Thyroid gland (tissue), 4 donors: ENCODE measurements at regions not wholly inside any gene's neighbourhood (a gene's known extent, or its start where the extent isn't known, plus 50 kb on each side); places are given as distances from the start of the nearest gene placed in this dataset.

Experiments used
- DNase-seq, 2 donors: peaks; one replicate each; pipeline ENCODE4 v3.0.0-alpha.2; 2019
- H3K27ac ChIP-seq, 3 donors: fragments of 200-600 bp; sonication (generic); 1 replicate in 2 of 3; 2 replicates in 1 of 3; pipeline ENCODE4 v1.5.1; 2016 to 2019; ENCODE audit warnings: mild to moderate bottlenecking in 1 of 3, moderate library complexity in 1 of 3
- H3K27me3 ChIP-seq: fragments of 200-600 bp; sonication (generic); one replicate; pipeline ENCODE4 v1.5.1; 2019
- H3K36me3 ChIP-seq, 2 donors: fragments of 200-600 bp; sonication (generic); one replicate each; pipeline ENCODE4 v1.5.1; 2016 to 2019
- H3K4me1 ChIP-seq, 2 donors: fragments of 200-600 bp; sonication (generic); one replicate each; pipeline ENCODE4 v1.5.1; 2017 to 2019
- H3K4me3 ChIP-seq, 3 donors: fragments of 200-600 bp; sonication (generic); replicated peaks in 1 of 3; 1 replicate in 2 of 3; 2 replicates in 1 of 3; pipeline ENCODE4 v1.5.1; 2016; ENCODE audit warnings: mild to moderate bottlenecking in 1 of 3
- H3K9me3 ChIP-seq: fragments of 200-600 bp; sonication (generic); one replicate; pipeline ENCODE4 v1.5.1; 2017
- CTCF ChIP-seq, 6 experiments: fragments of 200-600 bp in 3 of 6; fragments of 450-650 bp in 3 of 6; sonication (generic) in 3 of 6; IDR thresholded peaks; one replicate each; pipeline ENCODE4 v1.5.1; 2016 to 2019; ENCODE audit warnings: antibody characterized with exemption in 6 of 6, mild to moderate bottlenecking in 2 of 6, inconsistent platforms in 1 of 6, moderate library complexity in 1 of 6
- POLR2A ChIP-seq, 2 donors: fragments of 450-650 bp; IDR thresholded peaks; one replicate each; pipeline ENCODE4 v1.6.1; 2017; ENCODE audit warnings: antibody characterized with exemption in 2 of 2, mild to moderate bottlenecking in 2 of 2, moderate library complexity in 1 of 2
- WGBS, 2 donors: methylation state at CpG; one replicate each; pipeline ENCODE4 v1.1.5; 2017; 5-methylcytosine and 5-hydroxymethylcytosine counted together
- intact Hi-C: fragments of 100-400 bp; cut with DNase I; formaldehyde crosslinking; loops from one replicate; pipeline ENCODE4 v1.15.1; 2023

- Histone ChIP-seq H3K27me3 (no peaks in the 10 kb centered on the region), H3K4me1 (no peaks in the 10 kb centered on the region), H3K36me3 (no peaks in the 10 kb centered on the region), H3K4me3 (no peak overlapping the region), H3K27ac (no peak overlapping the region), H3K9me3 (no peaks in the 10 kb centered on the region)
- intact Hi-C loops = no loop called here
- no peak for DNase-seq
- TF ChIP-seq POLR2A (IDR thresholded peaks at IDR 0.05) (no peak), CTCF (IDR thresholded peaks at IDR 0.05) (no peak)
These were observed 994.0 kb downstream of the ARAP2 start for GRCh38 chr4:35250331-35250730.

GRCh38 chr4:35250761-35251160 lies 993.6 kb downstream of the ARAP2 start:
- Histone ChIP-seq H3K27ac (no peak overlapping the region), H3K36me3 (no peaks in the 10 kb centered on the region), H3K4me1 (no peaks in the 10 kb centered on the region), H3K4me3 (no peak overlapping the region), H3K9me3 (no peaks in the 10 kb centered on the region), H3K27me3 (no peaks in the 10 kb centered on the region)
- 22 to 38% methylated on average over 1 of the region's 1 CpG for WGBS, 2 donors
- no peak for TF ChIP-seq POLR2A (IDR thresholded peaks at IDR 0.05)
- TF ChIP-seq CTCF (IDR thresholded peaks at IDR 0.05) = no peak
- no peak for DNase-seq
- intact Hi-C loops = no loop called here

GRCh38 chr4:35252071-35252470 lies 992.2 kb downstream of the ARAP2 start:
- no peak overlapping the region for H3K27ac ChIP-seq
- intact Hi-C loops = no loop called here
- no peaks in the 10 kb centered on the region for H3K4me1 ChIP-seq
- 95 to 96% methylated on average over 1 of the region's 1 CpG for WGBS, 2 donors
- DNase-seq = no peak
- no peaks in the 10 kb centered on the region for H3K36me3 ChIP-seq
- no peaks in the 10 kb centered on the region for H3K9me3 ChIP-seq
- H3K27me3 ChIP-seq = no peaks in the 10 kb centered on the region
- no peak overlapping the region for H3K4me3 ChIP-seq
- no peak for TF ChIP-seq POLR2A (IDR thresholded peaks at IDR 0.05)
- no peak for TF ChIP-seq CTCF (IDR thresholded peaks at IDR 0.05)

- Histone ChIP-seq H3K36me3 (no peaks in the 10 kb centered on the region), H3K27ac (no peak overlapping the region), H3K4me3 (no peak overlapping the region), H3K9me3 (no peaks in the 10 kb centered on the region), H3K4me1 (no peaks in the 10 kb centered on the region), H3K27me3 (no peaks in the 10 kb centered on the region)
- intact Hi-C loops = no loop called here
- WGBS, 2 donors = 90 to 93% methylated on average over 3 of the region's 3 CpGs
- no peak for DNase-seq
- TF ChIP-seq POLR2A (IDR thresholded peaks at IDR 0.05) = no peak
- no peak for TF ChIP-seq CTCF (IDR thresholded peaks at IDR 0.05)
These were observed 991.4 kb downstream of the ARAP2 start for GRCh38 chr4:35252866-35253265.

GRCh38 chr4:35253331-35253730 lies 991.0 kb downstream of the ARAP2 start:
- TF ChIP-seq CTCF (IDR thresholded peaks at IDR 0.05) = no peak
- TF ChIP-seq POLR2A (IDR thresholded peaks at IDR 0.05) = no peak
- Histone ChIP-seq H3K4me1 (no peaks in the 10 kb centered on the region), H3K4me3 (no peak overlapping the region), H3K27ac (no peak overlapping the region), H3K36me3 (no peaks in the 10 kb centered on the region), H3K9me3 (no peaks in the 10 kb centered on the region), H3K27me3 (no peaks in the 10 kb centered on the region)
- intact Hi-C loops = no loop called here
- WGBS, 2 donors = 85 to 93% methylated on average over 2 of the region's 2 CpGs
- DNase-seq = no peak
